Lower lobe of right lung (tissue), 2 donors: ENCODE measurements at regions not wholly inside any gene's neighbourhood (a gene's known extent, or its start where the extent isn't known, plus 50 kb on each side); places are given as distances from the start of the nearest gene placed in this dataset.

Experiments
- ATAC-seq, 2 donors: fragments of 200-7000 bp; cut with Tn5 transposase; one replicate each; pipeline ENCODE4 v1.9.1; 2020 to 2022; ENCODE audit warnings: mild to moderate bottlenecking in 2 of 2, moderate library complexity in 2 of 2
- DNase-seq: peaks from one replicate; pipeline ENCODE4 v3.0.0-alpha.2; 2020
- H3K27ac ChIP-seq: fragments of 200-600 bp; one replicate; pipeline ENCODE4 v1.8.0; 2022
- H3K27me3 ChIP-seq: fragments of 200-600 bp; one replicate; pipeline ENCODE4 v1.8.0; 2022; ENCODE audit warnings: low read depth
- H3K36me3 ChIP-seq: fragments of 200-600 bp; one replicate; pipeline ENCODE4 v1.8.0; 2022; ENCODE audit warnings: mild to moderate bottlenecking
- H3K4me1 ChIP-seq: fragments of 200-600 bp; one replicate; pipeline ENCODE4 v1.8.0; 2022
- H3K4me3 ChIP-seq: fragments of 200-600 bp; one replicate; pipeline ENCODE4 v1.8.0; 2022; ENCODE audit warnings: mild to moderate bottlenecking
- H3K9me3 ChIP-seq: fragments of 200-600 bp; one replicate; pipeline ENCODE4 v1.8.0; 2022
- CTCF ChIP-seq: fragments of 200-600 bp; IDR thresholded peaks from one replicate; pipeline ENCODE4 v1.8.0; 2022; ENCODE audit warnings: antibody characterized with exemption, mild to moderate bottlenecking
- intact Hi-C: fragments of 100-400 bp; cut with DNase I; formaldehyde crosslinking; loops from one replicate; pipeline ENCODE4 v1.11.0; 2022
- donor health status: DM: no; HTN: yes; CAD: no; lungs with severe emphysema.

- no peak for TF ChIP-seq CTCF
- intact Hi-C loops, result no loop called here
- no peak for ATAC-seq
Observed at GRCh38 chr4:32073542-32073941, 1353.4 kb downstream of the PCDH7 start.

GRCh38 chr4:32087211-32087610 is 1367.0 kb downstream of the PCDH7 start:
- Histone ChIP-seq H3K27me3 (no peaks in the 10 kb centered on the region), H3K36me3 (no peaks in the 10 kb centered on the region), H3K4me3 (no peak overlapping the region), H3K27ac (no peak overlapping the region), H3K9me3 (no peaks in the 10 kb centered on the region), H3K4me1 (no peaks in the 10 kb centered on the region)
- no peak for TF ChIP-seq CTCF
- DNase-seq (no peak), ATAC-seq (no peak)
- intact Hi-C loops, result no loop called here

More at GRCh38 chr4:32073542-32073941, 1353.4 kb downstream of the PCDH7 start:
- Histone ChIP-seq H3K27ac (no peak overlapping the region), H3K4me3 (no peak overlapping the region), H3K36me3 (no peaks in the 10 kb centered on the region), H3K27me3 (no peaks in the 10 kb centered on the region), H3K9me3 (no peaks in the 10 kb centered on the region), H3K4me1 (no peaks in the 10 kb centered on the region)
- DNase-seq, result no peak

GRCh38 chr4:32094987-32095386 is 1374.8 kb downstream of the PCDH7 start:
- Histone ChIP-seq H3K36me3 (no peaks in the 10 kb centered on the region), H3K27me3 (no peaks in the 10 kb centered on the region), H3K4me3 (no peak overlapping the region), H3K27ac (no peak overlapping the region), H3K4me1 (no peaks in the 10 kb centered on the region), H3K9me3 (no peaks in the 10 kb centered on the region)
- DNase-seq (no peak), ATAC-seq (no peak)
- intact Hi-C loops, result no loop called here
- TF ChIP-seq CTCF, result no peak

- Histone ChIP-seq H3K9me3 (no peaks in the 10 kb centered on the region), H3K27ac (no peak overlapping the region), H3K4me1 (no peaks in the 10 kb centered on the region), H3K27me3 (no peaks in the 10 kb centered on the region), H3K4me3 (no peak overlapping the region), H3K36me3 (no peaks in the 10 kb centered on the region)
- intact Hi-C loops, result no loop called here
- no peak for DNase-seq
- ATAC-seq, result no peak
- no peak for TF ChIP-seq CTCF
Observed at GRCh38 chr4:32102896-32103295, 1382.7 kb downstream of the PCDH7 start.

- ATAC-seq (no peak), DNase-seq (no peak)
- no peak overlapping the region for H3K27ac ChIP-seq
- no peaks in the 10 kb centered on the region for H3K27me3 ChIP-seq
- H3K36me3 ChIP-seq, result no peaks in the 10 kb centered on the region
- intact Hi-C loops, result no loop called here
- H3K9me3 ChIP-seq, result no peaks in the 10 kb centered on the region
- no peaks in the 10 kb centered on the region for H3K4me1 ChIP-seq
- no peak overlapping the region for H3K4me3 ChIP-seq
- no peak for TF ChIP-seq CTCF
Observed at GRCh38 chr4:32106767-32107166, 1386.6 kb downstream of the PCDH7 start.

- no peak for ATAC-seq
- H3K36me3 ChIP-seq, result no peaks in the 10 kb centered on the region
- intact Hi-C loops, result no loop called here
Observed at GRCh38 chr4:32112891-32113290, 1392.7 kb downstream of the PCDH7 start.

More at GRCh38 chr4:32112891-32113290, 1392.7 kb downstream of the PCDH7 start:
- no peak for TF ChIP-seq CTCF
- Histone ChIP-seq H3K27ac (no peak overlapping the region), H3K4me3 (no peak overlapping the region), H3K4me1 (no peaks in the 10 kb centered on the region), H3K9me3 (no peaks in the 10 kb centered on the region), H3K27me3 (no peaks in the 10 kb centered on the region)
- no peak for DNase-seq
